Neural cell (in vitro differentiated cells): ENCODE measurements at regions not wholly inside any gene's neighbourhood (a gene's known extent, or its start where the extent isn't known, plus 50 kb on each side); places are given as distances from the start of the nearest gene placed in this dataset.

Experiments
- H2AFZ ChIP-seq: fragments of 200-600, 300-800 bp; sonication (generic), shearing (Covaris generic); 2 replicates; pipeline ENCODE4 v1.6.0; 2014; ENCODE audit warnings: low read depth, mild to moderate bottlenecking, antibody characterized with exemption, low read length, moderate library complexity
- H3F3A ChIP-seq: fragments of 200-600 bp; shearing (Covaris generic); 2 replicates; pipeline ENCODE4 v1.6.1; 2016; ENCODE audit warnings: mild to moderate bottlenecking, moderate library complexity, mixed read lengths, antibody characterized with exemption, low read length; ENCODE audit not compliant: insufficient read depth, poor library complexity, severe bottlenecking
- H3K27ac ChIP-seq: fragments of 200-600, 300-800 bp; sonication (generic), shearing (Covaris generic); 2 replicates; pipeline ENCODE4 v1.5.1; 2014; ENCODE audit warnings: mild to moderate bottlenecking, low read length, moderate library complexity
- H3K27me3 ChIP-seq: fragments of 300-800, 200-600 bp; sonication (generic), shearing (Covaris generic); 2 replicates; pipeline ENCODE4 v1.6.0; 2014; ENCODE audit warnings: mild to moderate bottlenecking, low read depth, low read length, moderate library complexity; ENCODE audit not compliant: insufficient read depth
- H3K36me3 ChIP-seq: fragments of 300-800, 200-600 bp; sonication (generic), shearing (Covaris generic); 2 replicates; pipeline ENCODE4 v1.5.1; 2014; ENCODE audit warnings: mild to moderate bottlenecking, antibody characterized with exemption, low read length, moderate library complexity; ENCODE audit not compliant: insufficient read depth
- H3K4me2 ChIP-seq: fragments of 300-800, 200-600 bp; sonication (generic), shearing (Covaris generic); 2 replicates; pipeline ENCODE4 v1.6.0; 2014; ENCODE audit warnings: mild to moderate bottlenecking, low read length
- H3K4me3 ChIP-seq: fragments of 300-800, 200-600 bp; sonication (generic), shearing (Covaris generic); 2 replicates; pipeline ENCODE4 v1.5.1; 2014; ENCODE audit warnings: mild to moderate bottlenecking, low read length, moderate library complexity
- H3K79me2 ChIP-seq: fragments of 200-600 bp; shearing (Covaris generic); replicated peaks from 2 replicates; pipeline ENCODE4 v1.6.0; 2014; ENCODE audit warnings: mild to moderate bottlenecking, low read length, moderate library complexity; ENCODE audit not compliant: insufficient read depth
- H3K9ac ChIP-seq: fragments of 300-800, 200-600 bp; sonication (generic), shearing (Covaris generic); 2 replicates; pipeline ENCODE4 v1.6.1; 2016; ENCODE audit warnings: mild to moderate bottlenecking, low read length, mixed read lengths
- H3K9me2 ChIP-seq: fragments of 200-600 bp; shearing (Covaris generic); 2 replicates; pipeline ENCODE4 v1.6.1; 2016; ENCODE audit warnings: mild to moderate bottlenecking, low read length, mixed read lengths; ENCODE audit not compliant: insufficient read depth
- H3K9me3 ChIP-seq: fragments of 200-600, 300-800 bp; sonication (generic), shearing (Covaris generic); 2 replicates; pipeline ENCODE4 v1.6.1; 2016; ENCODE audit warnings: mild to moderate bottlenecking, mixed run types, low read length, moderate library complexity, mixed read lengths
- H4K20me1 ChIP-seq: fragments of 200-600 bp; shearing (Covaris generic); 2 replicates; pipeline ENCODE4 v1.6.1; 2016; ENCODE audit warnings: mild to moderate bottlenecking, mixed run types; ENCODE audit not compliant: insufficient read depth
- EP300 ChIP-seq: fragments of 450-650 bp; conservative IDR thresholded peaks from 2 replicates; pipeline ENCODE4 v1.6.1; 2014; ENCODE audit warnings: antibody characterized with exemption, mild to moderate bottlenecking, moderate library complexity; ENCODE audit not compliant: poor library complexity, severe bottlenecking
- EZH2 ChIP-seq: fragments of 200-600, 300-800 bp; shearing (Covaris generic), sonication (generic); IDR thresholded peaks from 2 replicates; pipeline ENCODE4 v1.6.1; 2014; ENCODE audit warnings: antibody characterized with exemption, low read length, borderline replicate concordance, mild to moderate bottlenecking; ENCODE audit not compliant: insufficient read depth, poor library complexity, severe bottlenecking
- MXI1 ChIP-seq: fragments of 450-650 bp; conservative IDR thresholded peaks from 2 replicates; pipeline ENCODE4 v1.6.1; 2014; ENCODE audit warnings: antibody characterized with exemption, mild to moderate bottlenecking; ENCODE audit not compliant: poor library complexity, severe bottlenecking
- POLR2AphosphoS5 ChIP-seq: IDR thresholded peaks from 2 replicates; pipeline ENCODE4 v1.6.1; 2012
- RAD21 ChIP-seq: fragments of 450-650 bp; conservative IDR thresholded peaks from 2 replicates; pipeline ENCODE4 v1.6.1; 2014; ENCODE audit warnings: antibody characterized with exemption, mild to moderate bottlenecking, moderate library complexity
- SMC3 ChIP-seq: fragments of 450-650 bp; conservative IDR thresholded peaks from 2 replicates; pipeline ENCODE4 v1.6.1; 2014; ENCODE audit warnings: antibody characterized with exemption, mild to moderate bottlenecking, moderate library complexity; ENCODE audit not compliant: poor library complexity
- TAF1 ChIP-seq: IDR thresholded peaks from 2 replicates; pipeline ENCODE4 v1.6.1; 2012; ENCODE audit warnings: low read depth
- TF ChIP-seq, protein P1 (sequence below): fragments of 450-650 bp; IDR thresholded peaks from 2 replicates; pipeline ENCODE4 v1.5.1; 2014; ENCODE audit warnings: antibody characterized with exemption, mild to moderate bottlenecking, moderate library complexity; ENCODE audit not compliant: poor library complexity, severe bottlenecking
- TF ChIP-seq, protein P2 (sequence below): IDR thresholded peaks from 2 replicates; pipeline ENCODE4 v1.6.1; 2012; ENCODE audit warnings: borderline replicate concordance

DNA sequence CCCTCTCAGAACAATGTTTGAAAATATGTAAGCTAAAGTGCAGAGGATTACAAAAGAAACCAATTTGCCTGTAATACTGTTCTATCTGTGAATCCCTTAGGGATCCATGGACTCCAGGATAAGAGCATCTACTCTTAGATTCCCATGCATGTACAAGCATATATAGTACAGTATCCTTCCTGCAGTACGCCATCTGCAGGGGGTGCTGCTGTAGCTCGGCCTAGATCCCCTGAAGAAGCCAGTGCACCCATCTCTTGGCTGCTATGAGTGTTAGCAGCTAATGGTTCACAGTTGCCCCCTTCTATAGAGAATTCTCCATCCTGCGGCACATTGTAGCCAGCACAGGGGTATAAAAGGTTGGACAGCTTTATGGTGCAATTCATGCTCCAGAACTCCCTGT lies 61.8 kb upstream of the SLC30A5 start:
- H3K4me2 ChIP-seq, result no peak overlapping the region
- no peak overlapping the region for H3K27ac ChIP-seq
- no peaks in the 10 kb centered on the region for H3K9me3 ChIP-seq
- no peaks in the 10 kb centered on the region for H3K27me3 ChIP-seq
- no peaks in the 10 kb centered on the region for H4K20me1 ChIP-seq
- H3K36me3 ChIP-seq, result no peaks in the 10 kb centered on the region
- H3K9ac ChIP-seq, result no peak overlapping the region
- H3K9me2 ChIP-seq, result no peaks in the 10 kb centered on the region
- H3K79me2 ChIP-seq, result no peaks in the 10 kb centered on the region
- no peak for TF ChIP-seq TAF1
- TF ChIP-seq RAD21, result peak; percentile 12
- TF ChIP-seq, protein P1, sequence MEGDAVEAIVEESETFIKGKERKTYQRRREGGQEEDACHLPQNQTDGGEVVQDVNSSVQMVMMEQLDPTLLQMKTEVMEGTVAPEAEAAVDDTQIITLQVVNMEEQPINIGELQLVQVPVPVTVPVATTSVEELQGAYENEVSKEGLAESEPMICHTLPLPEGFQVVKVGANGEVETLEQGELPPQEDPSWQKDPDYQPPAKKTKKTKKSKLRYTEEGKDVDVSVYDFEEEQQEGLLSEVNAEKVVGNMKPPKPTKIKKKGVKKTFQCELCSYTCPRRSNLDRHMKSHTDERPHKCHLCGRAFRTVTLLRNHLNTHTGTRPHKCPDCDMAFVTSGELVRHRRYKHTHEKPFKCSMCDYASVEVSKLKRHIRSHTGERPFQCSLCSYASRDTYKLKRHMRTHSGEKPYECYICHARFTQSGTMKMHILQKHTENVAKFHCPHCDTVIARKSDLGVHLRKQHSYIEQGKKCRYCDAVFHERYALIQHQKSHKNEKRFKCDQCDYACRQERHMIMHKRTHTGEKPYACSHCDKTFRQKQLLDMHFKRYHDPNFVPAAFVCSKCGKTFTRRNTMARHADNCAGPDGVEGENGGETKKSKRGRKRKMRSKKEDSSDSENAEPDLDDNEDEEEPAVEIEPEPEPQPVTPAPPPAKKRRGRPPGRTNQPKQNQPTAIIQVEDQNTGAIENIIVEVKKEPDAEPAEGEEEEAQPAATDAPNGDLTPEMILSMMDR, result peak; percentile 23
- no peak overlapping the region for H2AFZ ChIP-seq
- no peaks in the 10 kb centered on the region for H3F3A ChIP-seq
- H3K4me3 ChIP-seq, result no peak overlapping the region

DNA sequence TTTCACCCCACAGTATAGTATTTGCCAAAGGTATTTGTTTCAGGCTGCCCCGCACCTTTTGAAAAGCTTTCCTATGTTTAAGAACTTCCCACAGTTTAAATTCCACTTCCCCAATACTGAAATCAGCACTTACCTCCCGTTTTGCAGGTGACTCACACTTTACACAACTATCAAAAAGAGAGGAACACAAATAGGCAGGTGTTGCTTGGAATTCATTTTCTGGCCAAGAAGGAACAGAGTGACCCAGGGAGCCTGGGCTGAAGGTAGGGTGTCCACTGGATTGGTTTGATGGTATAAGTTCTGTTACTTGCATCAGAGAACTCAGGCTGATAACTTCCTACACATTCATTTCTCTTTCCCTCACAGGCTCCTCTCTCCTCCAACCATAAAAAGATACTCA lies 60.1 kb upstream of the SLC30A5 start:
- H2AFZ ChIP-seq, result no peak overlapping the region
- no peaks in the 10 kb centered on the region for H3K27me3 ChIP-seq
- no peaks in the 10 kb centered on the region for H3F3A ChIP-seq
- no peak overlapping the region for H3K4me2 ChIP-seq
- H3K9me3 ChIP-seq, result no peaks in the 10 kb centered on the region
- no peaks in the 10 kb centered on the region for H3K36me3 ChIP-seq
- H4K20me1 ChIP-seq, result no peaks in the 10 kb centered on the region
- TF ChIP-seq SMC3, result no peak
- TF ChIP-seq EZH2, result no peak
- TF ChIP-seq POLR2AphosphoS5, result no peak
- no peak for TF ChIP-seq TAF1
- no peak for TF ChIP-seq RAD21
- TF ChIP-seq EP300, result no peak
- no peak for TF ChIP-seq MXI1
- TF ChIP-seq, protein P2, sequence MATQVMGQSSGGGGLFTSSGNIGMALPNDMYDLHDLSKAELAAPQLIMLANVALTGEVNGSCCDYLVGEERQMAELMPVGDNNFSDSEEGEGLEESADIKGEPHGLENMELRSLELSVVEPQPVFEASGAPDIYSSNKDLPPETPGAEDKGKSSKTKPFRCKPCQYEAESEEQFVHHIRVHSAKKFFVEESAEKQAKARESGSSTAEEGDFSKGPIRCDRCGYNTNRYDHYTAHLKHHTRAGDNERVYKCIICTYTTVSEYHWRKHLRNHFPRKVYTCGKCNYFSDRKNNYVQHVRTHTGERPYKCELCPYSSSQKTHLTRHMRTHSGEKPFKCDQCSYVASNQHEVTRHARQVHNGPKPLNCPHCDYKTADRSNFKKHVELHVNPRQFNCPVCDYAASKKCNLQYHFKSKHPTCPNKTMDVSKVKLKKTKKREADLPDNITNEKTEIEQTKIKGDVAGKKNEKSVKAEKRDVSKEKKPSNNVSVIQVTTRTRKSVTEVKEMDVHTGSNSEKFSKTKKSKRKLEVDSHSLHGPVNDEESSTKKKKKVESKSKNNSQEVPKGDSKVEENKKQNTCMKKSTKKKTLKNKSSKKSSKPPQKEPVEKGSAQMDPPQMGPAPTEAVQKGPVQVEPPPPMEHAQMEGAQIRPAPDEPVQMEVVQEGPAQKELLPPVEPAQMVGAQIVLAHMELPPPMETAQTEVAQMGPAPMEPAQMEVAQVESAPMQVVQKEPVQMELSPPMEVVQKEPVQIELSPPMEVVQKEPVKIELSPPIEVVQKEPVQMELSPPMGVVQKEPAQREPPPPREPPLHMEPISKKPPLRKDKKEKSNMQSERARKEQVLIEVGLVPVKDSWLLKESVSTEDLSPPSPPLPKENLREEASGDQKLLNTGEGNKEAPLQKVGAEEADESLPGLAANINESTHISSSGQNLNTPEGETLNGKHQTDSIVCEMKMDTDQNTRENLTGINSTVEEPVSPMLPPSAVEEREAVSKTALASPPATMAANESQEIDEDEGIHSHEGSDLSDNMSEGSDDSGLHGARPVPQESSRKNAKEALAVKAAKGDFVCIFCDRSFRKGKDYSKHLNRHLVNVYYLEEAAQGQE, result no peak
- TF ChIP-seq, protein P1, result no peak
- no peak overlapping the region for H3K9ac ChIP-seq
- no peaks in the 10 kb centered on the region for H3K79me2 ChIP-seq
- no peak overlapping the region for H3K27ac ChIP-seq
- no peaks in the 10 kb centered on the region for H3K9me2 ChIP-seq
- H3K4me3 ChIP-seq, result no peak overlapping the region
